RWPE1 (cell line): ENCODE measurements at regions not wholly inside any gene's neighbourhood (a gene's known extent, or its start where the extent isn't known, plus 50 kb on each side); places are given as distances from the start of the nearest gene placed in this dataset.

Experiments
- CTCF ChIA-PET: fragments of 350-600 bp; sonication (Branson Sonifier 250); formaldehyde crosslinking; extraction: SDS; loops from one replicate; lab custom pipeline; 2021; lab: Yijun Ruan, JAX
- POLR2A ChIA-PET: fragments of 400-600 bp; formaldehyde crosslinking; extraction: SDS; loops from one replicate; lab custom pipeline; 2020; ENCODE audit warnings: antibody characterized with exemption; ENCODE audit not compliant: low non-redundant PET; lab: Yijun Ruan, JAX
- DNase-seq: peaks from one replicate; pipeline ENCODE4 v3.0.0; 2012; ENCODE audit warnings: low spot score
- H3K27ac ChIP-seq: fragments of 450-650 bp; 2 replicates; pipeline ENCODE4 v1.5.1; 2017
- TF ChIP-seq, protein P1 (sequence below): fragments of 450-650 bp; conservative IDR thresholded peaks from 2 replicates; pipeline ENCODE4 v1.5.1; 2017; ENCODE audit warnings: low read depth, mild to moderate bottlenecking

DNA sequence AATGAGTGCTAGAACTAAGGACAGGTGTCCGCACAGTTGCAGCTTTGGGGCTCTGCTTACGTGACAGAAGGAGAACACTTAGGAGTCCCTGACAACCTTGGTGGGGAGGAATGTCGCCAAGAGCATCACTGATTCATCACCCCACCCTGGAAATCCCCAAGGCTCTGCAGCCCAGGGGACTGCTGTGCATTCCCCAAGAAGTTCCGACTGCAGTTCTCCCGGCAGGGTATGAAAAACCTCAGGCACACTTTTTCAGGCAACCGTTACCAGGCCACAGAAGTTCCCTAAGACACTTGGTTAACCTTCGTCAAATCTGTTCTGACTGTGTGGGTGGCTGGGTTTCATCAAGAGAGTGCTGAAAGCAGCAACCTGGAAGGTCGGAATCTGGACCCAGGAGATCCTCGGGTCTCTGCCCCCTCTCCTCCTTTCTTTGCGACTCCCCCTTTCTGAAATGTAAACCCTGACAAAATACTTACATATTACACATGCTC, 192.1 kb upstream of the CXCR4 start:
- no peak overlapping the region for H3K27ac ChIP-seq
- TF ChIP-seq, protein P1, sequence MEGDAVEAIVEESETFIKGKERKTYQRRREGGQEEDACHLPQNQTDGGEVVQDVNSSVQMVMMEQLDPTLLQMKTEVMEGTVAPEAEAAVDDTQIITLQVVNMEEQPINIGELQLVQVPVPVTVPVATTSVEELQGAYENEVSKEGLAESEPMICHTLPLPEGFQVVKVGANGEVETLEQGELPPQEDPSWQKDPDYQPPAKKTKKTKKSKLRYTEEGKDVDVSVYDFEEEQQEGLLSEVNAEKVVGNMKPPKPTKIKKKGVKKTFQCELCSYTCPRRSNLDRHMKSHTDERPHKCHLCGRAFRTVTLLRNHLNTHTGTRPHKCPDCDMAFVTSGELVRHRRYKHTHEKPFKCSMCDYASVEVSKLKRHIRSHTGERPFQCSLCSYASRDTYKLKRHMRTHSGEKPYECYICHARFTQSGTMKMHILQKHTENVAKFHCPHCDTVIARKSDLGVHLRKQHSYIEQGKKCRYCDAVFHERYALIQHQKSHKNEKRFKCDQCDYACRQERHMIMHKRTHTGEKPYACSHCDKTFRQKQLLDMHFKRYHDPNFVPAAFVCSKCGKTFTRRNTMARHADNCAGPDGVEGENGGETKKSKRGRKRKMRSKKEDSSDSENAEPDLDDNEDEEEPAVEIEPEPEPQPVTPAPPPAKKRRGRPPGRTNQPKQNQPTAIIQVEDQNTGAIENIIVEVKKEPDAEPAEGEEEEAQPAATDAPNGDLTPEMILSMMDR: no peak
- no peak for DNase-seq
- POLR2A ChIA-PET: no interaction called here
- CTCF ChIA-PET: no interaction called here

DNA sequence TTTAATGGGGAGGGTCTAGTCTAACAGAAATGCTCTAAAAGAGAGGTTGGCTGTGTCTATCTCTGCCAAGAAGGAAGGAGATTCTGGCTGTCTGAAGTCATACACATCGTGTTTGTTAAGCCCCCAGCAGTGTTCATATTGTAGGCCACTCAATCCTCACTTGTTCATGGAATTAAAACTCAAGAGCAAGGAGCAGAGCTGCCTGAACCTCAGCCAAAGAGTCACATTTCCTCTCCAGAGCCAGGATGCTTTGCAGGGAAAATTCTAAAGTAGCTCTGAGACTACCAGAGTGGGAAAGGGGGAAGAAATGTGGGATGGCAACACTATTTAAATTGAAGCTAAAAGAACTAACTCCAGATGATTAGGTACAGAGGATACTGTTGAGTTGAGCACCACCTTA, 190.7 kb upstream of the CXCR4 start:
- POLR2A ChIA-PET: no interaction called here
- DNase-seq: no peak
- CTCF ChIA-PET: no interaction called here
- TF ChIP-seq, protein P1: no peak
- no peak overlapping the region for H3K27ac ChIP-seq

DNA sequence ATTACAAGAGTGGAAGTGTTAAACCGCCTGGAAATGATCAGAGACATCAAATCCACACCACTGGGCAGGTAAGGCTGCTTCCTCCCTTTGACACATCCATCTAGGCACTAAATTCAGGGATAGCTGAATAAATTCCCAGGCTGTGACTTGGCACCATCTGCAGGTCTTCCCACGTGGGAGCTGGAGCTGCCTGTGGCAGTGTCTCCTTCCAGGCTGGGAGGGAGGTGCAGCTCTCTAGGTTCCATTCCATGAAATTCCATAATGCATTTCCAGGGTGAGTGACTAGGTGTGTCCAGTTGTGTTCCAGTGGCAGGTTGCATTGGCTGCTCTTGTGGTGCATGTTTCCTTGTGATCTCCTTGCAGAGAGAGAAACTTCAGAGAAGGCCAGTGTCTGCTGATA, 188.9 kb upstream of the CXCR4 start:
- H3K27ac ChIP-seq: no peak overlapping the region
- POLR2A ChIA-PET: no interaction called here
- CTCF ChIA-PET: no interaction called here
- DNase-seq: no peak
- TF ChIP-seq, protein P1: no peak

DNA sequence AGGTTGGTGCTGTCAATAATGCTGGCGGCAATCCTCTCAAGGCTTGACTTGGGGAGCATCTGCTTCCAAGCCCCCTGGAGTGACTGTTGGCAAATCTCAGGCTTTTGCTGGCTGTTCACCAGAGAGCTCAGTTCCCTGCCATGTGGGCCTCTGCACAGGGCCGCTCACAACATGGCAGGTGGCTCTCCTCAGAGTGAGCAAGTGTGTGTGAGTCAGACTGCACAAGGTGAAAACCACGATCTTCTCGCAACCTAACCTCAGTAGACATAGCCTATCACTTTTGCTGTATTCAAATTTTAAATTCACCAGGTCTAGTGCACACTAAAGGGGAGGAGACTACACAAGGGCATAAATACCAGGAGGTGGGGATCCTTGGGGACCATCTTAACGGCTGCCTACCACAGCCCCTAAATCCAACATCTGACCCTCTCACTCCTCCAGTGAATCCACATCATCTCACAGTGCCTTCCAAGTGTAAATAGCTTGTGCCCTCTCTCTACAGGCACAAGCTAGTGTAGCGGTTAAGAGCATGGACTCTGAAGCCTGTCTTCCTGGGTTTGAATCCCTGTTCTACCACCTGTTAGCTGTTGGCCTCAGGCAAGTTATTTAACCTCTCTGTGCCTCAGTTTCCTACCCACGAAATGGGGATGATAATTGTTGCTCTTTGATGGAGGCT, 187.7 kb upstream of the CXCR4 start:
- DNase-seq: no peak
- H3K27ac ChIP-seq: no peak overlapping the region
- CTCF ChIA-PET: interaction anchor here (0.6 kb wide), 1 partner anchor 1855 kb away, joined by 4 read pairs; no protein-coding TSS in a partner anchor
- POLR2A ChIA-PET: no interaction called here
- TF ChIP-seq, protein P1: no peak

DNA sequence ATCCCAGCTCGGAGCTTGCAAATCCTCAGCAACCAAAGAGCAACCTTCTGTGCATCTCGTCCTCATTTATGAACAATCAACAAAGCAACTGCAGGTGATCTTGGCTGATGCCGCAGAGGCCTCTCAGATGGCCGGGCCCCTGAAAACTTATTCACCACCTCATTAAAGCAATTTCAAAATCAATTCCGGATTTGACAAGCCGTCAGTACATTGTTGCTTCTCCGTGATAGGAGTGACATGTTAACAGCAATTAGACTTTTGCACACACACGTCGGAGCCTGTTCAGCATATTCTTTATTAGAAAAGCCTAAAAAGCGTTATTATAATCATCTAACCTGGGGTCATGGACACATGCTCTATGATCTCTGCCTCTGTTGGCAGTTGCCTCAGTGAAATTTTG, 183.1 kb upstream of the CXCR4 start:
- ChIA-PET CTCF (no interaction called here), POLR2A (no interaction called here)
- TF ChIP-seq, protein P1: no peak
- no peak for DNase-seq
- H3K27ac ChIP-seq: no peak overlapping the region

DNA sequence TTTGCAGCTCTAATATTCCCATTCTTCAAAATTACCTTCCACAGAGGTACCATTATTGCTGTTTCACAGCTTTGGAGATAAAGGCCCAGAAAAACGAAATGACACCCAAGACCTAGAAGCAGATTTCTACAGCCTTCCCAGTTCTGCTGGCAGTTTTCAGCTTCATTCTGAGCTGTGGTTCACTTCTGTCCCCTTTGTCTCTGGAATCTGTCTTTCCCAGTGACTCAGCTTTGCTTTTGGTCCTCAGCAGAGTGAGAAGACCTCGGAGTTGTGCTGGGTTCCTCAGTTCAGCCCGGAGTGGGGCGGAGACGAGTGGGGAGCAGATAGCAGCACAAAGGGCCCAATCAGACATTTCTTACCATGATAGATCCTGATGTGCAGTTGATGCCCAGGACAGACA, 180.7 kb upstream of the CXCR4 start:
- no peak overlapping the region for H3K27ac ChIP-seq
- no peak for DNase-seq
- POLR2A ChIA-PET: no interaction called here
- TF ChIP-seq, protein P1: no peak
- CTCF ChIA-PET: no interaction called here
